ENCODE measurements at regions not wholly inside any gene's neighbourhood (a gene's known extent, or its start where the extent isn't known, plus 50 kb on each side); places are given as distances from the start of the nearest gene placed in this dataset.
A peak's percentile ranks its signal among the peaks of the same experiment; 100 is the strongest.

DNA sequence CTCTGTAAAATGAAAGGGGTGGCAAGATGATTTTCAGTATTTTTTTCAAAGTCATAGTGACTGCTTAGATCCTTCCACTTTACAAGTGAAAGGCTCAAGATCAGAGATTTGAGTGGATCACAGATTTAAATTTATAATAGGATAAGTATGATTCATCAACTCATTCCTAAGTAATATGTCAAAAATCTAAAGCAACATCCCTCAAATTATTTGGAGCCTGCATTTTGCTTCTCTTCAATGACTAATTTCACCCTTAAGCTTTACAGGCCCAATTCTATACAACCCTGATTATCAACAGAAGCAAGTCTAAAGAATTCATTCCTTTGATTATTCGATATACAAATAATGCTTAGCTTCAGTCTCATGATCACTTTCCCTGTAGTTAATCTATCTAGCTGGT lies 93.9 kb upstream of the HEY2 start:
- Histone ChIP-seq H3K27me3 (ENCODE audit: control insufficient read depth in 2 of 2, insufficient read depth in 2 of 2, low read length in 2 of 2) (peaks cover 4 to 6% of the 10 kb centered on the region in 2 experiments; a peak in 3 of 5 replicates), H3K4me3 (no peak overlapping the region), H3K27ac (ENCODE audit: extremely low read depth, low read depth, low read length) (no peak overlapping the region), H3K4me1 (replicated peaks in 1 of 2; ENCODE audit: control insufficient read depth in 2 of 2, insufficient read depth in 2 of 2, low read length in 2 of 2) (no peaks in the 10 kb centered on the region), H3K4me2 (ENCODE audit: insufficient read depth, low read length) (no peak overlapping the region), H2AFZ (ENCODE audit: low read depth, low read length) (no peak overlapping the region), H3K9me3 (replicated peaks; ENCODE audit: control insufficient read depth, insufficient read depth, low read depth, low read length) (no peaks in the 10 kb centered on the region), H3K9me1 (ENCODE audit: control insufficient read depth, insufficient read depth, low read length) (no peaks in the 10 kb centered on the region), H3K9ac (ENCODE audit: insufficient read depth in 1 of 2, low read depth in 2 of 2, low read length in 2 of 2) (no peak overlapping the region), H3K36me3 (ENCODE audit: control insufficient read depth, insufficient read depth, low read length) (no peaks in the 10 kb centered on the region), H4K20me1 (replicated peaks; ENCODE audit: control insufficient read depth, insufficient read depth, low read length) (no peaks in the 10 kb centered on the region), H3K79me2 (ENCODE audit: control insufficient read depth, insufficient read depth, low read length) (no peaks in the 10 kb centered on the region)
- ATAC-seq (no peak), DNase-seq (ENCODE audit: extremely low read depth in 1 of 4, low spot score in 3 of 4) (no peak), FAIRE-seq (no peak)
- no TSS peak for BruUV-seq (replicated peaks)
- ChIA-PET POLR2A (no interaction called here), CTCF (ENCODE audit: low intra/inter-chr PET ratio) (no interaction called here)
- TF ChIP-seq, protein P1, sequence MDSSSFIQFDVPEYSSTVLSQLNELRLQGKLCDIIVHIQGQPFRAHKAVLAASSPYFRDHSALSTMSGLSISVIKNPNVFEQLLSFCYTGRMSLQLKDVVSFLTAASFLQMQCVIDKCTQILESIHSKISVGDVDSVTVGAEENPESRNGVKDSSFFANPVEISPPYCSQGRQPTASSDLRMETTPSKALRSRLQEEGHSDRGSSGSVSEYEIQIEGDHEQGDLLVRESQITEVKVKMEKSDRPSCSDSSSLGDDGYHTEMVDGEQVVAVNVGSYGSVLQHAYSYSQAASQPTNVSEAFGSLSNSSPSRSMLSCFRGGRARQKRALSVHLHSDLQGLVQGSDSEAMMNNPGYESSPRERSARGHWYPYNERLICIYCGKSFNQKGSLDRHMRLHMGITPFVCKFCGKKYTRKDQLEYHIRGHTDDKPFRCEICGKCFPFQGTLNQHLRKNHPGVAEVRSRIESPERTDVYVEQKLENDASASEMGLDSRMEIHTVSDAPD (CRISPR knock-in tag; IDR thresholded peaks at IDR 0.05) = no peak
- TF ChIP-seq NR2F6 (CRISPR knock-in tag; IDR thresholded peaks at IDR 0.05) = no peak
- WGBS (ENCODE audit: insufficient coverage, low coverage, missing lambda C conversion rate) = 0% methylated on average over 1 of the region's 1 CpG
- in situ Hi-C loops (cut with MboI) = no loop called here
- intact Hi-C loops (cut with micrococcal nuclease) = no loop called here

DNA sequence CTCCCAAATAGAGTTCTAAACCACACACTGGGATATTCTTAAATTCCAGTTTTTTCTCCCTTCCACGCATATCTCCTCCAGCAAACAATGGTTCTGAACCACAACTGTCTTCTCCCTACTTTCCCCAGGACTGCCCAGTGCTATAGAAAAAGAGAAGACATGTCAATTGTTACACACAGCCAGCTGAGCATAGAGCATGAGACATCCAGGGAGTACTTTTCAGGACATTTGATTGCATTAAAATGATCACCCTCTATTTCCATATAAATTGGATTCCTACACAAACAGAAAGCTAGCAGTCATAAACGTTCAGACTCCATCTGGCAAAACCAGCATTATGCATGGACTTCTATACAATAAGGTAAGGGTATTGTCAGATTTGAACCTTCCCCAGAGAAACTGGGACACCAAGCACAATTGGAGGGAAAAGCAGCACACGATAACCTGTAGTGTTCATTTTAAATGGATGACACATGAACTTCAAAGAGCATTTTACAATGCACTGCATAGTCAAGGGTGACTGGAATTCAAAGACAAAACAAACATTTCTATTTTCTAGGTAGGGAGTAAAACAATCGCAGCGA lies 93.1 kb upstream of the HEY2 start:
- H3K36me3 ChIP-seq (ENCODE audit: control insufficient read depth, insufficient read depth, low read length) = no peaks in the 10 kb centered on the region
- H4K20me1 ChIP-seq (replicated peaks; ENCODE audit: control insufficient read depth, insufficient read depth, low read length) = no peaks in the 10 kb centered on the region
- 4% methylated on average over 5 of the region's 5 CpGs for WGBS (ENCODE audit: insufficient coverage, low coverage, missing lambda C conversion rate)
- no peaks in the 10 kb centered on the region for H3K9me3 ChIP-seq (replicated peaks; ENCODE audit: control insufficient read depth, insufficient read depth, low read depth, low read length)
- TF ChIP-seq, protein P2, sequence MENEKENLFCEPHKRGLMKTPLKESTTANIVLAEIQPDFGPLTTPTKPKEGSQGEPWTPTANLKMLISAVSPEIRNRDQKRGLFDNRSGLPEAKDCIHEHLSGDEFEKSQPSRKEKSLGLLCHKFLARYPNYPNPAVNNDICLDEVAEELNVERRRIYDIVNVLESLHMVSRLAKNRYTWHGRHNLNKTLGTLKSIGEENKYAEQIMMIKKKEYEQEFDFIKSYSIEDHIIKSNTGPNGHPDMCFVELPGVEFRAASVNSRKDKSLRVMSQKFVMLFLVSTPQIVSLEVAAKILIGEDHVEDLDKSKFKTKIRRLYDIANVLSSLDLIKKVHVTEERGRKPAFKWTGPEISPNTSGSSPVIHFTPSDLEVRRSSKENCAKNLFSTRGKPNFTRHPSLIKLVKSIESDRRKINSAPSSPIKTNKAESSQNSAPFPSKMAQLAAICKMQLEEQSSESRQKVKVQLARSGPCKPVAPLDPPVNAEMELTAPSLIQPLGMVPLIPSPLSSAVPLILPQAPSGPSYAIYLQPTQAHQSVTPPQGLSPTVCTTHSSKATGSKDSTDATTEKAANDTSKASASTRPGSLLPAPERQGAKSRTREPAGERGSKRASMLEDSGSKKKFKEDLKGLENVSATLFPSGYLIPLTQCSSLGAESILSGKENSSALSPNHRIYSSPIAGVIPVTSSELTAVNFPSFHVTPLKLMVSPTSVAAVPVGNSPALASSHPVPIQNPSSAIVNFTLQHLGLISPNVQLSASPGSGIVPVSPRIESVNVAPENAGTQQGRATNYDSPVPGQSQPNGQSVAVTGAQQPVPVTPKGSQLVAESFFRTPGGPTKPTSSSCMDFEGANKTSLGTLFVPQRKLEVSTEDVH (IDR thresholded peaks at IDR 0.05; ENCODE audit: low read depth, partially characterized antibody) = no peak
- TF ChIP-seq ZNF146 (CRISPR knock-in tag; IDR thresholded peaks at IDR 0.05; ENCODE audit: unreplicated experiment) (no peak), ARID3A (IDR thresholded peaks at IDR 0.05; ENCODE audit: borderline replicate concordance, low read depth, low read length) (no peak), HMGN3 (IDR thresholded peaks at IDR 0.05; ENCODE audit: borderline replicate concordance, extremely low read depth, insufficient read length, low read depth, low read length) (no peak), SNRNP70 (optimal IDR thresholded peaks at IDR 0.05; ENCODE audit: low read depth, low read length) (no peak), IFI16 (CRISPR knock-in tag; IDR thresholded peaks at IDR 0.05) (no peak), PTRF (tag; IDR thresholded peaks at IDR 0.05) (no peak)
- DNase-seq (ENCODE audit: extremely low read depth in 1 of 4, low spot score in 3 of 4) (no peak), ATAC-seq (peak; percentile 40; the same call in 1 of the 3 replicates), FAIRE-seq (no peak)
- H3K9ac ChIP-seq (ENCODE audit: insufficient read depth in 1 of 2, low read depth in 2 of 2, low read length in 2 of 2) = no peak overlapping the region
- in situ Hi-C loops (cut with MboI) (no loop called here), intact Hi-C loops (cut with micrococcal nuclease) (no loop called here)
- H3K27me3 ChIP-seq (ENCODE audit: control insufficient read depth in 2 of 2, insufficient read depth in 2 of 2, low read length in 2 of 2) = peaks cover 0 to 6% of the 10 kb centered on the region in 2 experiments; a peak in 3 of 5 replicates
- no peak overlapping the region for H3K27ac ChIP-seq (ENCODE audit: extremely low read depth, low read depth, low read length)
- ChIA-PET CTCF (ENCODE audit: low intra/inter-chr PET ratio) (no interaction called here), POLR2A (interaction anchor here (1.1 kb wide), 1 partner anchor 8 kb away, joined by 3 read pairs; no protein-coding TSS in a partner anchor)
- H3K4me3 ChIP-seq = no peak overlapping the region
- H2AFZ ChIP-seq (ENCODE audit: low read depth, low read length) = no peak overlapping the region
- no TSS peak for BruUV-seq (replicated peaks)
- H3K4me1 ChIP-seq (replicated peaks in 1 of 2; ENCODE audit: control insufficient read depth in 2 of 2, insufficient read depth in 2 of 2, low read length in 2 of 2) = no peaks in the 10 kb centered on the region
- no peak overlapping the region for H3K4me2 ChIP-seq (ENCODE audit: insufficient read depth, low read length)
- no peaks in the 10 kb centered on the region for H3K9me1 ChIP-seq (ENCODE audit: control insufficient read depth, insufficient read depth, low read length)
- no peaks in the 10 kb centered on the region for H3K79me2 ChIP-seq (ENCODE audit: control insufficient read depth, insufficient read depth, low read length)
